CD4-positive, alpha-beta T cell treated with Interleukin-12 subunit alpha and Interleukin-12 subunit beta, for 1 hour (primary cell): ENCODE measurements at regions not wholly inside any gene's neighbourhood (a gene's known extent, or its start where the extent isn't known, plus 50 kb on each side); places are given as distances from the start of the nearest gene placed in this dataset.

Source experiments
- DNase-seq: peaks from one replicate; pipeline ENCODE4 v3.0.0-alpha.2; 2020

DNA sequence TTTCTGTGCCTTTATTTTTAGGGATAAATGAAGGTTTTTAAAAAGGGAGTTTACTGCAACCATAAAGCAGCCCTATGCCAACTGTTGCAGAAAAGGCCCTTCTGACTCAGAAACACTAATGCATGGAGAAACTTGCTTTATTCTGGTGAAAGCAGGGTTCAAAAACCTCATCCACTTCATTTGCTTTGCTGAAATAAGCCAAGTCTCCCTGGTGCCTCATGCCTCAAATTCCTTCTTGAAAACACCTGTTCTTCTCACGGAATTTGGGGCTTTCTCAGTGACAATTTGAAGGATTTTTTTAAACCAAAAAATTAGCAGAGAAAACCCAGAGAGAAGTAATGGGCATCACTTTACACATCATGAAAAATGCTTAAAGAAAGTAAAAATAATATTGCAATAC lies 349.0 kb downstream of the PCDH7 start:
- no peak for DNase-seq

DNA sequence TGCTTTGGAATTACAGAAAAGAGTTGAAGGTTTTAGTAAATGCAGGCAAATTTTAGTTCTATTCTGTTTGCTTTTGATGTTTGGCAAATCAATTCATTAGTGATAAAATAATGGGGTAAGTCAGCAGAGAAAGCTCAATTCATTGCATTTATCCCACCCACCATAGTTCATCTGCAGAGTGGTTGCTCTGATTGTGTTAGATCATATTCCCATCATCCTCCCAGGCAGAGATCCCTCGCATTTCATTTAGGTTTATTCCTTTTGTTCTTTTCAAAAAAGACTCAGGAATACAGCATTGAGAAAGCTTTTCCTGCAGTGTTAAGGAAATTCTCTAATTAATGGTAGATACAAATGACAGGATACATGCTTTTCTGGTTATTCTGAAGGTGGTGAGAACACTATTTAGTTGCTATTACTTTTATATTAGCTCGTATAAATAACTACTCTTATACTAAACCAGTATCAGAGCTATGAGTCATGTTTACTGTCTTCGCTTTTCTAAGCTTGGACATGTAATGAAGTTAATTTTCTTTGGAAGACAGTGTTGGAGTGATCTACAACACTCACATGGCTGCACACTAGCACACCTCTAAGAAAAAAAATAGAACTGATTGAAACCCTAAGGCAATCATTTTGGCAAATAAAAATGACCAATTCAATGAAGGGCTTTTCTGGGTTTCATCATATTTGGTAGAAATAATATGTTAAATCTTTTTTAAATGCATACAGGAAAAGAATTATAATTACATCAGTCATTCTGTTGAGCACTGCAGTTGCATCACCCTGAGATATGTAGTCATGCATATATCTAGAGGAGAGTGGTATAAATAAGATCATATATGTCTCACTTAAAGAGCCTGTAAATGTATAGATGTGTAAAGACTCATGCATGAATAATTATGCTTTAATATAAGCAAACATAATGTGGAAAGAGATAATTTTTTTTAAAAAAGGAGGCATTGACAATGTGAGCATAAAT lies 351.6 kb downstream of the PCDH7 start:
- DNase-seq: no peak

DNA sequence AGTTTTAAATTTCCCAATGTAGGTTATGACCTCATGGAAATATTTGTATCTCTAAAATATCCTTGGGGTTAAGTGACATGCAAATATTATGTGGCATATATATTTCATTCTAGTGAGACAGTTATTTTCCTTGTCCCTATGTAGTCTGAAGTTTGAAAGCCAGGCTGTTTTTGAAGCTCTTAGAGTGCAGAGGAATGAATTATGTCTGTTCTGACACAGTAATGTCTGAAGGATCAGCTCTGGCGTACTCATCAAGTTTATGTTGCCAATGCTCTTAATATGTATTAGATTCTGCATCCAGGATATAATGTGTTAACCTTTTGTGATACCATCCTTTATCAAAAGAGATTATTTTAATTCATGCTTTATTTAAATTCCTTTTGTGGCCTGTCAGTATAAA lies 355.8 kb downstream of the PCDH7 start:
- DNase-seq: no peak

DNA sequence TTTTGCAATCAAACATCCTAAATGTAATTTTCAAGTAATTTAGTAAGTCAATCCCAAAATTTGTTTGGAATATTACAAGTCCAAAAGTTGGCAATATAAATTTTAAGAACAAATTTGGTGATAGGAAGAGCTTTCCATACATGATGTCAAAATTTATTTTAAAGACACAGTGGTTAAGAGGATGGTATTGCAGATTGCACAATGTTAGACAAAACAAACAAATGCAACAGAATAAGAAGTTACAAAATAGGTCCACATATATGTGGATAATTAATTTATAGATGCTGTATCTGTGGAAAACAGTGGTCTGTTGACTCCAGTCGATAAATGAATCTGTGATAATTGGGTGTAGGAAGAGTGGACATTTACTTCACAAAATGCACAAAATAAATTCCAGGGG lies 358.5 kb downstream of the PCDH7 start:
- no peak for DNase-seq

DNA sequence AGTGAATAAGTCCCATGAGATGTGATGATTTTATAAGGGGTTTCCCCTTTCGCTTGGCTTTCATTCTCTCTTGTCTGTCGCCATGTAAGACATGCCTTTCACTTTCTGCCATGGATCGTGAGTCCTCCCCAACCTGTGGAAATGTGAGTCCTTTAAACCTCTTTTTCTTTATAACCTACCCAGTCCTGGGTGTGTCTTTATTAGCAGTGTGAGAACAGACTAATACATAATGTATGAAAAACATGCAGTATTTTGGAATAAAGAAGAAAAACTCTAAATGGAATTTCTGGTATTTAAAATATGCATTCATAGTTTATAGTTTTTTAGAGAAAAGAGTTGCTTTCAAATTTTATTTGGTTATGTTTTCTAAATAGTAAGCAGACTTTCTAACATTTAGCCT lies 360.7 kb downstream of the PCDH7 start:
- DNase-seq: no peak

DNA sequence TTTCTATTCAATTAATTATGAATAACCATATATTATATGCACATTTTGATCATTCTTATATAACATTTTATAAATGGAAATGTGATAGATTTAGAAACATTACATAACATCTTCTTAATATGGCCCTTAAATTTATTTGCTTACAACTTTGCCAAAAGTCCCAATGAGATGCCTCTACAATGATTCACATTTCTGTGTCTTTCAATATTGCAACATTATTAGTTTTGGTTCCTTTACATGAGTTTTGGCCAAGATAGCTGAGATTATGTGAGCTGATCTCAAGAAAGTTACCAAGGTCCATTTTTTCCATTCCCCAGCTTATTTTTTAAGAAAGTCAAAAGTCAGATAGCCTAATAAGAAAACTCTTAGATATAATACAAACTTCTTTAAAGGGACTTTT lies 361.2 kb downstream of the PCDH7 start:
- no peak for DNase-seq

DNA sequence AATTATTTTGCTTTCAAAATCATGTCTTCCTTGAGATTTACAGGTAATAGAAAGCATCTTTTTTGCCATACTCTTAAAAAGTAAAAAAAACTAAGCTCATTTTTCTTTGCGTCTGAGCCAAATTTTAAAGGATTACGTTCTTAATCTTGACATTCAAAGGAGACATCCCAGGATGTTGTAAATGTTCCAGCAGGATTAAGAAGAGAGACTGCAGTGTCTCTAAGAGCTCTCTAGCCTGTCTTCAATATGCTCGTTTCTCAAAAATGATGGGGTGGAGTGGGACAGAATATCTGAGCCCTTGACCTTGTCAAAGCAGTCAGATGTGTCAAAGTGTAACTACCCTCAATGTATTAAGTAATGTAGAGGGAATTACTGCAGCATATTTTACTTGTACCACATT lies 363.3 kb downstream of the PCDH7 start:
- DNase-seq: no peak

DNA sequence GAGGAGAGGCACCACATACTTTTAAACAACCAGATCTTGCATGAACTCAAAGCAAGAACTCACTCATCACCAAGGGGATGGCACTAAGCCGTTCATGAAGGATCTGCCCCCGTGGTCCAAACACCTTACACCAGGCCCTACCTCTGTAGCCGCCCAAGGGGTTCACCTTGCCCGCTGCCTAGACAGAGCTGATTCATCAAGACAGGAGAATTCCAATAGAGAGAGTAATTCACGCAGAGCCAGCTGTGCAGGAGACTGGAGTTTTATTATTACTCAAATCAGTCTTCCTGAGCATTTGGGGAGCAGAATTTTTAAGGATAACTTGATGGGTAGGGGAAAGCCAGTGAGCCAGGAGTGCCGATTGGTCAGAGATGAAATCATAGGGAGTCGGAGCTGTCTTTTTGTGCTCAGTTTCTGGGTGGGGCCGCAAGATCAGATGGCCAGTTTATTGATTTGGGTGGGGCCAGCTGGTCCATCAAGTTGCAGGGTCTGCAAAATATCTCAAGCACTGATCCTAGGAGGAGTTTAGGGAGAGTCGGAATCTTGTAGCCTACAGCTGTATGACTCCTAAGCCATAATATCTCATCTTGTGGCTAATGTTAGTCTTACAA lies 364.7 kb downstream of the PCDH7 start:
- DNase-seq: no peak

DNA sequence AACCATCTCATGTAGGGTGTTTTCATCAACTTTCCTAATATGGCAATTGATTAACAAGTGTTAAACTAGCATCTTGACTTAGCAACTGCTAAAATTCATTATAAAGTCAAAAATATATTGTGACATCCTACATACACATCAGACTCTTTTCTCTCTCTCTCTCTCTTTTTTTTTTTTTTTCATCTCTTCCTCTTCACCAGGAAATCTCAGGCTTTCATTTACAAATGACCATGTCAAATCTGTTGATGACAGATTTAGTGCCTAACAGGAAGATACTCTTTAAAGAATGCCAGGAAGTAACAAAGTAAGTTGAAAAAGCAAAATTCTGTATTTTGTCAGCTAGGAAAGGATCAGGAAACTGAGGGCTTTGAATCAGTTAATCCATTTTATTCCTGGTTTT lies 365.5 kb downstream of the PCDH7 start:
- DNase-seq: no peak

DNA sequence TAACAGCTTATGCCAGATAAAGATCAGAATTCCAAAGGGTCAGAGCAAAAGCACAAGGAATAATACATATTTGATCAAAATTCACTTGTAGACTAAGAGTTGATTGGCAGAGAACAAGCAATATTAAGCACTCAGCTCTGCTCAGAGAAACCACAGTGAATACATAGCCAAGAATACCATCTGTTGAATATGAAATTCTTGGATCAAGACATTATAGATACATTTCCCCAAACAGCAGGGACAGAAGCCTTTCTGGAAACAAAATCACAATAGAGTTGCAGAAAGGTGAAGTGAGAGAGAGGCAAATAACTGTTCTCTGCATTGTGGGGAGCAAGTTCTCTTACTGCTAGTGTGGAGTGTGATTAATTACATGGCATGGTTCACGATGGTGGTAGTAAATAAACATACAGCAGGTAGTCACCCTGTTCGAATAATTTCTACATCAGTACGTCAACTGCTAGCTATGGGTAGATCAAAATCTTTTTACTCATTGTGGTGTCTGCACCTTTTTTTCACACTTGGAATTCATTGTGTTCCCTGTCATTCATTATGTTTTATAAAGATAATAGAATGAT lies 366.7 kb downstream of the PCDH7 start:
- no peak for DNase-seq

DNA sequence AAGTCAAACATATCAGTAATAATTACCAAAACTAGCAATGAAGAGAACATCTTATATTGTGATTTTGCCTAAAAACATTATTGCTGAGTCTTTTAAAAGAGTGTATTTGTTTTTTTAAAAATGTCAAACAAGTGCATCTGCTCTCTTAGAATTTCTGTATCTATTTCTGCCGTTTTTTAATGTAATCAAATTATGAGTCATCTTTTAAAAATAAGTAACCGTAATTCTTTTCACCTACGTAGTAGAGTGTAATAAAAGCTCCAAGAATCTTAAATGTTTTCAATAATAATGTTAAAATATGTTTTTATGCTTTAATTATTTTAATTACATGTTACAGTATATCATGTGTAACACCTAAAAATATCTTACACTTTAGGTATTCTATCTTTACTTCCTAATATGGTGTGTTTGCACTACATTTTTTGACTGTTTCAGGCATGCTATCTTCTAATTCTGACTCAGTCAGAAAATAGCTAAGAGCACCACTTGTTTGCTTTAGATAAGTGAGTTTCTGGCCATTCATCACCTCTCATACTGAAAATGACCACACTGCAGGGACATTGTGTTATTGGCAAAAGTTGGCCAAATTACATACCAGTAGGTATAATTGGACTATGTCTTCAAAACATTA lies 368.5 kb downstream of the PCDH7 start:
- no peak for DNase-seq

DNA sequence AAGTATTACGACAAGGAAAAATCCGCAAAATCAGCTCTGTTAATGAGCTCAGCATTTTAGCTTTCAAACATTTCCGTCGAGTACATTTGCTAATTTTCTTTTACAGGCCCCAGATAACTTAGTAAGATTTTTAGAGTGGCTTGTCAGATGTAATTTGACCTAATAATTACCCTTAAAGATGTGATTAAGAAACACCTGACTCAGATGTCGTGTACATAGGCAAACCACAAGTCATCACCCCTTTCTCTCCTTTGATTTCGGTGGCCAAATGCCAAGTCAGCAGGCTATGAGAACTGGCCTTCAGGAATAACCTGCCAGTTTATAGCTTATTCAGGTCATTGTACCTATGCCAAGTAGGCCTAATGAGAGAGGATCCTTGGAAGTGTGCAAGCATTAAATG lies 369.6 kb downstream of the PCDH7 start:
- no peak for DNase-seq

DNA sequence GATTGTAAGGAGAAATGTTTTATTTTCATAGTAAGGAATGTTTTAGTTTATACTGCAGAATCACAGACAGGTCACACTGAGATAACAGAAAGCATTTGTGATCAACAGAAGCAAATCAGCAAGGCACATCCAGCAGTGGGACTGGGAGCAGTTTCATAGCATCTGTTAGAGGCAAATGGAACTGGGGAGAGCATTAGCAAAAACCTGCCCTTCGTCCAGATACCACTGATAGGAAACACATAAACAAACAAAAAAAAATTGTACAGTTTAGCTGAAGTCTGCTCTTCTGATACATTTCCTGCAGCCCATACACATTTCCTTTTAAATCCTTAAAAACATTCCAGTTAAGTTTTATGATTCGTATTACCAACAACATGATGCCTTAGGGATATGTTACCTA lies 374.3 kb downstream of the PCDH7 start:
- no peak for DNase-seq

DNA sequence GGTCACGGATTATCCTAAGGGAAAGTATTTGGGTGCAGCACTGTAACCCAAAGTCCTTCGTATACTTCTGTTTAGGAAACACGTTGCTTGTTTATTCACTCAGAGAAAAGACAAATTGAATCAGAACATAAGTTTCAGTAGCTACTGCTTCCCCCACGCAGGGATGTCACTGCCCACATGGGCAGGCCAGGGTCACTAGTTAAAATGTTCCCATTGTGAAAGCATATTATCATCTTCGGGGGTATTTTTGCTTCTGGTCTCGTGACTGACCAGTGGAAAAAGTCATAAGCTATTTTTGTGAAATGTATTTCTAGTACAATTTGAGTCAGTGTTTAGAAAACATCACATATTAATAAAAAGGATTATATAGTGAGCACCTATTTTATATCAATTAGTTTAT lies 377.8 kb downstream of the PCDH7 start:
- DNase-seq: no peak

DNA sequence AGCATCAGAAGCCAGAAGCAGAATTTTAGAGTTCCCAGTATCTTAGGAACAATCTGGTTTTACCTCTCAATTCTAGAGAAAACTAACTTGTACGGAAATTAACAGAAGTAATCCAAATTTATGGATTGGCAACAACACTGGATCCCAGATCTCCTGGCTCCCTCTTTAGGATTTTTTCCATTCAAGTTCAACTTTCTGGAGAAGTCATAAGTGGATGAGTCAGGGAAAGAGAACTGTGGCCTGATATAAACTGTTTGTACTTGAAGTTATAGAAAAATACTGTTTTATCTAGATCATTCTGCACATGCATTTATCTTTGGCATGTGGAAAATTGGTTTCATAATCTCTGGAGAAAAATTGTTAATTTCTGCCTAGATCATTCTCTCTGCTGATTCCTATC lies 380.4 kb downstream of the PCDH7 start:
- no peak for DNase-seq

DNA sequence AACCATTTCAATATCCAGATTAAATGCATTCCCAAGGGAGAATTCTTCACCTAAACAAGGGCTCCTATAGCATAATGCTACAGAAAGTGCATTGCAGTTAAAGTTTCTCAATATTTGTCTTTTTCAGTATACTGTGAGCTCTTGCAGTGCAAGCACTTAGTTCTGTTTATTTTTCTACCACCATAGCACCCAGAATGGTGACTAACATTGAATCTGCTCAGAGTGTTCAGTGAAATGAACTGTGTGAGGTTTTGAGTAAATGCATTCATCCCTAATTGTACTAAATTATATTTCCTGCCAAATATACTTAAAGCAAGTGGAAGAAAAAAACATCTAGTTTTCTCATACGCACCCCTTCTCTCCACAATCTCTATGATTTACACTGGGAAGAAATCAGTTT lies 383.9 kb downstream of the PCDH7 start:
- DNase-seq: no peak

DNA sequence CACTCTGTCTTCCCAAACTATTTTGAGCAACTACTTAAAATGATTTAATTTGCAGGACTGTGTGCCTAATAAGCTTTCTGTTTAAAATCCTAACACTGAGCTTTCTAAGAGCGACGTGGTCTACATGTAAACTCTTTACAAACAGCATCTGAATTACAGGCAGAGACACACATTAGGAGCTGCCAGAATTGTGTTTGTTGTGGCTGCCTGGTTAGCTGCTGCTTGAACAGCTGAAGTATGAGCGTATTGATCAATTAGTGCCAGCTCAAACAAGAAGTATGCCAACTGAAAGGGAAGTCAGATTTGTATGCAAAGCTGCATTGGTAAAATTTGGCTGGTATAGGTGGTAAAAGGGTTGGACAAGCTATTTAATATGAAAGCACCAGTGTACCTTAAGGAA lies 384.4 kb downstream of the PCDH7 start:
- DNase-seq: no peak

DNA sequence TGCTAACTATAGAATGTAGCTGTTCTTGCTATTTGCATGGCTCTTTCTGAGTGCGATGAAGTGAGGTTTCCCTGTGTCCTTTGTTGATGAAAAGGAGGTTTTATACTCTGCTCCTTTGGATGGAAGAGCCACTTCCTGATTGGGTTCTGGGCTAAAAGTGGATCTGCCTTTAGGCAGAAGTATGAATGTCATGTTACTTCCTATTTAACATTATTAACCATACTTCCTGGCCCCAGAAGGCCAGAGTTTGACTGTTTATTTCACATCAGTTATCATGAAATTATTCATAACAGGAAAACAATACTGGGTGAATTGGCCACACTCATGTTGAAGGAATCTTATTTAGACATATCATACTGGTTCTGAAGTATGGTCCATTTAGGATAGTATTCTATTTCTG lies 386.2 kb downstream of the PCDH7 start:
- no peak for DNase-seq

DNA sequence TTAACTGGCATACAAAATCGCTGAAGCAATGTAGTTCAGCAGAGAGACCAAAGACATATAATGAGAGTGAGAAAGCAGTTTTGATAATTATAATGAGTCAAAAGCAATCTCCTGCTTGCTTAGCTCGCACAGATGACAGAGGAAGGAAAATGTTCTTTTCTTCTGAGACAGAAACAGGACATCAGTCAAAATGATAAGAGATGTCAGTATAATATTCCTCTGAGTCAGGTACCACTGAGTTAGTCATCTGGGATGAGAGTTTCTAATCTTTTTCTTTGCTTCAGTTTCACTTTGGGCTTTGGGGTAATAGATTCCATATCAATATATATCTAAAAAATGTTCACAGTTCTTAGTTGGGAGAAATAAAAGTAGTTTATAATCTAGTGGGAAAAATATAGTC lies 387.2 kb downstream of the PCDH7 start:
- no peak for DNase-seq

DNA sequence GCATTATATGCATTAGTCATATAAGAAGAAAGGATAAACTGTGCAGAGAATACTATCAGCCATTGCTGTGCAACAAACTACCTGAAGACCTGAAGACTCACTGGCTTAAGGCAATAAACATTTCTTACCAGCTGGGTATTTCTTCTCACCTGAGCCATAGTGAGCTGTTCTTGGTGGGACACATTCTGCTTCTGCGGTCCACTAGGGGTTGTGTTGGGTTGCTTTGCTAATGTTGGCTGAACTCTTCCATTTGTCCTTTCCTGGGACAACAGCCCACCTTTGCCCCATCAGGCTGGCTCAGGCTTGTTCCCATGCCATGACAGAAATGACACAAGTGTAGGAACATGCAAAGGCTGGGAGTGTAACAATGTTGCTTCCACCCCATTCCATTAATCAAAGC lies 388.6 kb downstream of the PCDH7 start:
- no peak for DNase-seq

DNA sequence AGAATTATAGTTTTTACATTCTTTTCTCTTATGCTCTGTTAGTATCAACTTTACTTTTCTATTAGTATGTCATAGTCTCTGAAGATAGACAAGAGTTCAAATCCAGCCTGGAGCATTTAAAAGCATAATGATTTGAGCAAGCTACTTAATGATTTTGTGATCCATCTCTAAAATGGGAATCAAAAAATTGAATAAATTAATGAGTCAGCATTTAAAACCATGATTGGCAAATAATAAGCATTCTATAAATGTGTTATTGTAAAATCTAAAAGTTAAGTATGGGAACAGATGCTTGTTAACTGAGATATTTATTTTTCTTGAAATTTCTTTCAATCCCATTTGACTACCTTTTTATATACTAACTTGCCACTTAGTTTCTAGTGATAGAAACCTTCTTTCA lies 391.6 kb downstream of the PCDH7 start:
- DNase-seq: no peak

DNA sequence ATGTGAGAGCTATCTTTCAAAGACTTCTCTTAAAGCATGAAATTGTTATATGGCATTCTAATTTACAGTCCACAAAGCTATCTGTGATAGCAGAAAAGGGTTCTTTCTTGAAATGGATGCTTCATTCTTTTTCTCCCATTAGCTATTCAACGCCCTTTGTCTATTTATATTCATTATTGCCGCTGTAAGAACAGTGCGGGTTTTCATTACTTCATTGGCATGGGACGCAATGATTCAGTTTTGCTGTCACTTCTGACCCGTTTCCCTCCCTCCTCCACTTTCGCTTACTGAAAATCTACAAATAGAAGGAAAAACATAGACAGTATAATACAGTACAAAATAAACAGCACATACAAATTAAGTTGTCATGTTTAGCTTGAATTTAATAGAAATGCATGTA lies 394.6 kb downstream of the PCDH7 start:
- DNase-seq: no peak

DNA sequence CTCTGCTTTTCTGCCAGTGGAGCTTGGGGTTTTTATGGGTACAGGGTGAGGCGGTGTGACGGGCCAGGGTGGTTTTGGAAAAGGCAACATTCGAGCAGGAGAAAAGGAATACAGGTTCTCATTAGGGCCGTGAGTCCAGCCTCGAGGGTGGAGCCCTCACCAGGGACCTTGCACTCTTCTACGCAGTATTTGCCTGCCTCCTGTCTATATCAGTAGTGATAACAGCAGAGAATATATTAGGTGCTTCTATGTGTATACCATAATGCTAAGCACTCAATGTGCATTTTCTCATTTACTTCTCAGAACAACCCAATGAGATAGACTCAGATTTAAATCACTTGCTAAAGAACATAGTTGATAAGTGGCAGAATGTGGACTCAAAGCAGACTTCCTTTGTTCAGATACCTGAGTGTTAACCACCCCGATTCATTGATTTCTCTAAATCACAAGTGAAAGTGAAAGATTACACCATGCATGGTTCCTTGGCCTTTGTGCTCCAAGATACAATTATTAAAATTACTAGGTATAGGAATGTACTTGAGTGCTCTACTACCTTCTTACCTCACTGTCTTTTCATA lies 403.9 kb downstream of the PCDH7 start:
- no peak for DNase-seq
